Neural crest cell (in vitro differentiated cells): ENCODE measurements at regions not wholly inside any gene's neighbourhood (a gene's known extent, or its start where the extent isn't known, plus 50 kb on each side); places are given as distances from the start of the nearest gene placed in this dataset.

ENCODE experiments used
- DNase-seq: peaks from one replicate; pipeline ENCODE4 v3.0.0; 2021; ENCODE audit warnings: low read depth, mixed read lengths, low spot score
- H3K27ac Mint-ChIP-seq: one replicate; pipeline ENCODE4 v1.8.0; 2021; ENCODE audit warnings: mild to moderate bottlenecking, mixed read lengths; ENCODE audit not compliant: unreplicated experiment
- H3K27me3 Mint-ChIP-seq: 2 replicates; pipeline ENCODE4 v1.8.0; 2021; ENCODE audit warnings: low read depth, mild to moderate bottlenecking, mixed read lengths
- H3K36me3 Mint-ChIP-seq: 2 replicates; pipeline ENCODE4 v1.8.0; 2021; ENCODE audit warnings: low read depth, mild to moderate bottlenecking, mixed read lengths
- H3K4me1 Mint-ChIP-seq: 2 replicates; pipeline ENCODE4 v1.8.0; 2021; ENCODE audit warnings: mixed read lengths
- H3K4me3 Mint-ChIP-seq: one replicate; pipeline ENCODE4 v1.8.0; 2021; ENCODE audit warnings: mild to moderate bottlenecking, mixed read lengths
- H3K9me3 Mint-ChIP-seq: 2 replicates; pipeline ENCODE4 v1.8.0; 2021; ENCODE audit warnings: mixed read lengths
- CTCF ChIP-seq: fragments of 200-600 bp; sonication (generic); conservative IDR thresholded peaks from 2 replicates; pipeline ENCODE4 v1.5.0; 2021; ENCODE audit warnings: antibody characterized with exemption, mild to moderate bottlenecking

GRCh38 chr5:90119531-90119971 lies 290.0 kb downstream of the CETN3 start:
- Mint-ChIP-seq H3K27ac (no peak overlapping the region), H3K4me3 (no peak overlapping the region), H3K36me3 (no peaks in the 10 kb centered on the region), H3K9me3 (no peaks in the 10 kb centered on the region), H3K27me3 (no peaks in the 10 kb centered on the region), H3K4me1 (no peaks in the 10 kb centered on the region)
- TF ChIP-seq CTCF = no peak
- no peak for DNase-seq

- H3K9me3 Mint-ChIP-seq = no peaks in the 10 kb centered on the region
- peaks cover 6% of the 10 kb centered on the region for H3K4me1 Mint-ChIP-seq
- TF ChIP-seq CTCF = no peak
- H3K36me3 Mint-ChIP-seq = no peaks in the 10 kb centered on the region
- no peak for DNase-seq
- no peak overlapping the region for H3K4me3 Mint-ChIP-seq
- no peaks in the 10 kb centered on the region for H3K27me3 Mint-ChIP-seq
- H3K27ac Mint-ChIP-seq = no peak overlapping the region
Observed at GRCh38 chr5:90117005-90117404, 292.6 kb downstream of the CETN3 start.

GRCh38 chr5:90113108-90113507 lies 296.4 kb downstream of the CETN3 start:
- H3K27me3 Mint-ChIP-seq = no peaks in the 10 kb centered on the region
- H3K9me3 Mint-ChIP-seq = no peaks in the 10 kb centered on the region
- no peak for TF ChIP-seq CTCF
- DNase-seq = no peak
- no peaks in the 10 kb centered on the region for H3K36me3 Mint-ChIP-seq
- no peak overlapping the region for H3K27ac Mint-ChIP-seq
- H3K4me1 Mint-ChIP-seq = peaks cover 11% of the 10 kb centered on the region
- H3K4me3 Mint-ChIP-seq = no peak overlapping the region

GRCh38 chr5:90112033-90112692 lies 297.4 kb downstream of the CETN3 start:
- H3K4me3 Mint-ChIP-seq = no peak overlapping the region
- DNase-seq = no peak
- H3K9me3 Mint-ChIP-seq = peaks cover 2% of the 10 kb centered on the region
- peaks cover 11% of the 10 kb centered on the region for H3K4me1 Mint-ChIP-seq
- H3K27ac Mint-ChIP-seq = no peak overlapping the region
- no peaks in the 10 kb centered on the region for H3K27me3 Mint-ChIP-seq
- H3K36me3 Mint-ChIP-seq = peaks cover 2% of the 10 kb centered on the region
- TF ChIP-seq CTCF = no peak

GRCh38 chr5:90111364-90112032 lies 298.1 kb downstream of the CETN3 start:
- H3K27ac Mint-ChIP-seq = no peak overlapping the region
- H3K9me3 Mint-ChIP-seq = peaks cover 3% of the 10 kb centered on the region
- H3K27me3 Mint-ChIP-seq = no peaks in the 10 kb centered on the region
- DNase-seq = no peak
- TF ChIP-seq CTCF = no peak
- H3K36me3 Mint-ChIP-seq = peaks cover 4% of the 10 kb centered on the region
- H3K4me3 Mint-ChIP-seq = no peak overlapping the region
- peaks cover 11% of the 10 kb centered on the region for H3K4me1 Mint-ChIP-seq
